HCT116 (cell line): ENCODE measurements at regions not wholly inside any gene's neighbourhood (a gene's known extent, or its start where the extent isn't known, plus 50 kb on each side); places are given as distances from the start of the nearest gene placed in this dataset.

ENCODE experiments used
- CEBPB ChIP-seq: IDR thresholded peaks from 2 replicates; pipeline ENCODE4 v1.6.1; 2012; ENCODE audit warnings: low read depth
- EGR1 ChIP-seq: IDR thresholded peaks from 2 replicates; pipeline ENCODE4 v1.6.1; 2012; ENCODE audit warnings: low read depth
- EZH2 ChIP-seq: fragments of 200-600 bp; sonication (generic); IDR thresholded peaks from 2 replicates; pipeline ENCODE4 v1.6.1; 2017; ENCODE audit warnings: antibody characterized with exemption, mixed run types
- POLR2A ChIP-seq: IDR thresholded peaks from 2 replicates; pipeline ENCODE4 v1.7.0; 2011; ENCODE audit warnings: borderline replicate concordance; ENCODE audit not compliant: insufficient read depth, insufficient read length; ENCODE audit errors: extremely low read depth
- POLR2AphosphoS5 ChIP-seq: IDR thresholded peaks from 2 replicates; pipeline ENCODE4 v1.6.1; 2011; ENCODE audit warnings: mild to moderate bottlenecking, low read depth, low read length, moderate library complexity
- RAD21 ChIP-seq: IDR thresholded peaks from 2 replicates; pipeline ENCODE4 v1.6.1; 2012; ENCODE audit warnings: low read depth, mild to moderate bottlenecking
- REST ChIP-seq: IDR thresholded peaks from 2 replicates; pipeline ENCODE4 v1.6.1; 2012; ENCODE audit warnings: low read depth
- SP1 ChIP-seq: IDR thresholded peaks from 2 replicates; pipeline ENCODE4 v1.6.1; 2012; ENCODE audit warnings: low read depth
- YY1 ChIP-seq: IDR thresholded peaks from 2 replicates; pipeline ENCODE4 v1.6.1; 2011; ENCODE audit warnings: low read length, low read depth, moderate library complexity, mild to moderate bottlenecking; ENCODE audit not compliant: insufficient replicate concordance; ENCODE audit errors: extremely low read depth
- ZNF274 ChIP-seq: fragments of 200-500 bp; sonication (Bioruptor generic); IDR thresholded peaks from 2 replicates; pipeline ENCODE4 v1.6.1; 2014; ENCODE audit warnings: mild to moderate bottlenecking, low read depth, low read length, inconsistent platforms
- TF ChIP-seq, protein P1 (sequence below), 3 experiments: fragments of 200-600 bp in 1 of 3; sonication (generic) in 1 of 3; IDR thresholded peaks in 2 of 3; conservative IDR thresholded peaks in 1 of 3; 2 replicates each; pipeline ENCODE4 v1.5.1; 2012 to 2017; ENCODE audit warnings: low read depth in 2 of 3, low read length in 2 of 3, antibody characterized with exemption in 1 of 3, borderline replicate concordance in 1 of 3, control low read depth in 1 of 3, mild to moderate bottlenecking in 1 of 3, mixed read lengths in 1 of 3, mixed run types in 1 of 3, moderate library complexity in 1 of 3; ENCODE audit not compliant: insufficient read depth in 1 of 3
- TF ChIP-seq, protein P2 (sequence below): IDR thresholded peaks from 2 replicates; pipeline ENCODE4 v1.6.1; 2012

GRCh38 chr13:21232599-21232998 is 56.1 kb downstream of the MRPL57 start:
- TF ChIP-seq, protein P1, sequence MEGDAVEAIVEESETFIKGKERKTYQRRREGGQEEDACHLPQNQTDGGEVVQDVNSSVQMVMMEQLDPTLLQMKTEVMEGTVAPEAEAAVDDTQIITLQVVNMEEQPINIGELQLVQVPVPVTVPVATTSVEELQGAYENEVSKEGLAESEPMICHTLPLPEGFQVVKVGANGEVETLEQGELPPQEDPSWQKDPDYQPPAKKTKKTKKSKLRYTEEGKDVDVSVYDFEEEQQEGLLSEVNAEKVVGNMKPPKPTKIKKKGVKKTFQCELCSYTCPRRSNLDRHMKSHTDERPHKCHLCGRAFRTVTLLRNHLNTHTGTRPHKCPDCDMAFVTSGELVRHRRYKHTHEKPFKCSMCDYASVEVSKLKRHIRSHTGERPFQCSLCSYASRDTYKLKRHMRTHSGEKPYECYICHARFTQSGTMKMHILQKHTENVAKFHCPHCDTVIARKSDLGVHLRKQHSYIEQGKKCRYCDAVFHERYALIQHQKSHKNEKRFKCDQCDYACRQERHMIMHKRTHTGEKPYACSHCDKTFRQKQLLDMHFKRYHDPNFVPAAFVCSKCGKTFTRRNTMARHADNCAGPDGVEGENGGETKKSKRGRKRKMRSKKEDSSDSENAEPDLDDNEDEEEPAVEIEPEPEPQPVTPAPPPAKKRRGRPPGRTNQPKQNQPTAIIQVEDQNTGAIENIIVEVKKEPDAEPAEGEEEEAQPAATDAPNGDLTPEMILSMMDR (IDR thresholded peaks at IDR 0.05 in 2 of 3, conservative IDR thresholded peaks at IDR 0.05 in 1 of 3; ENCODE audit: borderline replicate concordance in 1 of 3, insufficient read depth in 1 of 3, low read depth in 2 of 3, low read length in 2 of 3), result no peak
- TF ChIP-seq ZNF274 (no peak), POLR2A (no peak), POLR2AphosphoS5 (no peak), EZH2 (no peak), REST (no peak), YY1 (no peak), EGR1 (no peak), RAD21 (no peak), SP1 (no peak), CEBPB (no peak)
- TF ChIP-seq, protein P2, sequence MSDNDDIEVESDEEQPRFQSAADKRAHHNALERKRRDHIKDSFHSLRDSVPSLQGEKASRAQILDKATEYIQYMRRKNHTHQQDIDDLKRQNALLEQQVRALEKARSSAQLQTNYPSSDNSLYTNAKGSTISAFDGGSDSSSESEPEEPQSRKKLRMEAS, result no peak
